T-helper 1 cell treated with Interleukin-12 subunit alpha and Interleukin-12 subunit beta and Interleukin-4 antibody, amounts not matched to agents 30 ng/mL and 1 ng/mL, for 36 hours (primary cell): ENCODE measurements at regions not wholly inside any gene's neighbourhood (a gene's known extent, or its start where the extent isn't known, plus 50 kb on each side); places are given as distances from the start of the nearest gene placed in this dataset.

Experiments used
- intact Hi-C: fragments of 100-400 bp; cut with micrococcal nuclease; formaldehyde crosslinking; loops from one replicate; pipeline ENCODE4 v1.15.1; 2024

- intact Hi-C loops, result no loop called here
These were observed 132.5 kb downstream of the OLFM1 start for GRCh38 chr9:135219676-135220600.

- intact Hi-C loops, result no loop called here
These were observed 133.4 kb downstream of the OLFM1 start for GRCh38 chr9:135220601-135221575.

GRCh38 chr9:135221576-135221950 lies 134.1 kb downstream of the OLFM1 start:
- intact Hi-C loops, result no loop called here

- intact Hi-C loops, result no loop called here
These were observed 134.6 kb downstream of the OLFM1 start for GRCh38 chr9:135221951-135222631.

GRCh38 chr9:135222881-135223760 lies 135.7 kb downstream of the OLFM1 start:
- intact Hi-C loops, result no loop called here

GRCh38 chr9:135223831-135224230 lies 136.4 kb downstream of the OLFM1 start:
- intact Hi-C loops, result no loop called here

- intact Hi-C loops, result no loop called here
These were observed 136.9 kb downstream of the OLFM1 start for GRCh38 chr9:135224286-135224877.

- intact Hi-C loops, result no loop called here
These were observed 137.6 kb downstream of the OLFM1 start for GRCh38 chr9:135224921-135225541.

- intact Hi-C loops, result no loop called here
These were observed 138.3 kb downstream of the OLFM1 start for GRCh38 chr9:135225619-135226228.

- intact Hi-C loops, result no loop called here
These were observed 139.0 kb downstream of the OLFM1 start for GRCh38 chr9:135226369-135227050.

GRCh38 chr9:135227641-135228251 lies 140.3 kb downstream of the OLFM1 start:
- intact Hi-C loops, result no loop called here

- intact Hi-C loops, result no loop called here
These were observed 141.0 kb downstream of the OLFM1 start for GRCh38 chr9:135228345-135228982.

- intact Hi-C loops, result no loop called here
These were observed 141.6 kb downstream of the OLFM1 start for GRCh38 chr9:135228983-135229625.

GRCh38 chr9:135229701-135230385 lies 142.4 kb downstream of the OLFM1 start:
- intact Hi-C loops, result no loop called here

- intact Hi-C loops, result no loop called here
These were observed 142.9 kb downstream of the OLFM1 start for GRCh38 chr9:135230386-135230765.

- intact Hi-C loops, result no loop called here
These were observed 143.5 kb downstream of the OLFM1 start for GRCh38 chr9:135230817-135231520.
